Stimulated activated naive CD8-positive, alpha-beta T cell treated with anti-CD3 and anti-CD28 coated beads, Interleukin-15, Interleukin-2, amounts not matched to agents 100 ng/mL and 50 ng/mL, for 24 hours (primary cell): ENCODE measurements at regions not wholly inside any gene's neighbourhood (a gene's known extent, or its start where the extent isn't known, plus 50 kb on each side); places are given as distances from the start of the nearest gene placed in this dataset.

ENCODE experiments used
- H3K27ac Mint-ChIP-seq: one replicate; pipeline ENCODE4 v1.8.0; 2021; ENCODE audit warnings: mild to moderate bottlenecking, mixed read lengths
- H3K27me3 Mint-ChIP-seq: one replicate; pipeline ENCODE4 v1.8.0; 2021; ENCODE audit warnings: mixed read lengths
- H3K36me3 Mint-ChIP-seq: one replicate; pipeline ENCODE4 v1.8.0; 2021; ENCODE audit warnings: low read depth, mixed read lengths
- H3K4me1 Mint-ChIP-seq: one replicate; pipeline ENCODE4 v1.8.0; 2021; ENCODE audit warnings: low read depth, mixed read lengths
- H3K4me3 Mint-ChIP-seq: one replicate; pipeline ENCODE4 v1.8.0; 2021; ENCODE audit warnings: mild to moderate bottlenecking, mixed read lengths
- H3K9me3 Mint-ChIP-seq: one replicate; pipeline ENCODE4 v1.8.0; 2021; ENCODE audit warnings: mixed read lengths

DNA sequence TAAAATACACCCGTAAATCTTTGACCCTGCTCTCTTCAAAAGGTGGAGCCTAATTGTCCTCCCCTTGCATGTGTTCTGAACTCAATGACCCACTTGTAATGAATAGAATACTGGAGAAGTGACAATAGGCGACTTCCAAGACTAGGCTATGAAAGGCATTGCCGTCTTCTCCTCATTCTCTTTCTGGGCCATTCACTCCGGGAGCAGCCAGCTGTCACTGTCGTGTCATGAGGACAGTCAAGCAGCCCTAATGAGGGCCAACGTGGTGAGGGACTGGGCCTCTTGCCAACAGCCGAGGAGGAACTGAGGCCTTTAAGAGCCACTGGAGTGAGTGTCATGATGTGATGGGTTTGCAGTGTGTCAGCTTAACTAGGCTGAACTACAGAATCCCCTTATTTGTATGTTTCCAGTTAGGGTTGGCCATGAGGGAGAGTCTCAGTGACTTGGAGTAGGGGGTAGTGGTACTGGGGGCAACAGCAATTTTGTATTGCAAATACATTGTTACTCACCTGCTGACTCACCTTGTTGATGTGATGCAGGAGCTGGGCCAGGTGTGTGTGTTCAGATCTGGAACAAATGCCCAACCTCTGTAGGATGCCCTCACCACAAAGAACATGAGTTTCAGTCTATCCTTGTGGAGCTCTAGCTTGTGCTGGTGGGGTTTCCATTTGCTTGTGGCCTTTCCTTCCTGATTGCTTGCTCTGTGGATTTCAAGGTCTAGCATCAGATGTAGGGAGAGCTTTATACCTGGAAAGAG lies 188.5 kb upstream of the PROK2 start:
- Mint-ChIP-seq H3K27ac (no peak overlapping the region), H3K4me3 (no peak overlapping the region), H3K27me3 (peaks cover 20% of the 10 kb centered on the region), H3K9me3 (no peaks in the 10 kb centered on the region), H3K36me3 (no peaks in the 10 kb centered on the region), H3K4me1 (peaks cover 10% of the 10 kb centered on the region)

DNA sequence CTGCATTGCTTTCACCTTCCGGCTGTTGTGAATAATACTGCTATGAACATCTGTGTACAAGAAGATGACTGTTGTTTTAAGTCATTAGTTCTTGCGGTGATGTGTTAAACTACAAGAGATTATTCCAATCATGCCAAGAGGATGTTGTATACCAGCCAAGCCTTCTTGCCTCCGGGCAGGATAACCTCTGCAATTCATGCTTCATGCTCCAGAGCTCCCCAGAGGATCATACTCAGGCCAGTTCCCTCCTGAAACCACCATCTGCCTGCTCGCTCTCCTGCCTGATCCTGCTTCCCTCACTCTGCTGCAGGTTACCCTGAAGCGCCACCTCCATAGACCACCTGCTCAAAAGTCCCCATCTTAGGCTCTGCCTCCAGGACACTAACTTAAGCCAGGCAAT lies 187.1 kb upstream of the PROK2 start:
- Mint-ChIP-seq H3K4me3 (no peak overlapping the region), H3K27me3 (peaks cover 20% of the 10 kb centered on the region), H3K9me3 (no peaks in the 10 kb centered on the region), H3K4me1 (no peaks in the 10 kb centered on the region), H3K36me3 (no peaks in the 10 kb centered on the region), H3K27ac (no peak overlapping the region)

DNA sequence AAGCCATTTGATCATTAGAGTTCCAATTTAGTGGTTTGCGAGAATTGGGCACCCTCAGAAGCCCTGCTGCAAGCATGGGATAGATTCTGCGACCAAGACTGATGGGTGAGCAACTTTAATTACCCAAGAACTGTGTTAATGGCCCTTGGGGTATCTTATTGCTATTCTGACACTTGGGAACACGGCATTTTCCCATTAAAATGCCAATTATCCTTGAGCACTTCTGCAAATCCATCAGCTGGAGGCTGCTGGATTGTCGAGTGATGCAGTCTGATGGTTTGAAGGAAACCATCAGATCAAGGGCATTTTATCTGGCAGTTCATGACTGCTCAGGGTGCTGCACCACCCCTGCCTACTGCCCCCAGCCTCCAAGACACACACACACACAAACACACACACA lies 183.6 kb upstream of the PROK2 start:
- Mint-ChIP-seq H3K9me3 (no peaks in the 10 kb centered on the region), H3K4me1 (no peaks in the 10 kb centered on the region), H3K27ac (no peak overlapping the region), H3K36me3 (no peaks in the 10 kb centered on the region), H3K27me3 (peaks cover 38% of the 10 kb centered on the region), H3K4me3 (no peak overlapping the region)

DNA sequence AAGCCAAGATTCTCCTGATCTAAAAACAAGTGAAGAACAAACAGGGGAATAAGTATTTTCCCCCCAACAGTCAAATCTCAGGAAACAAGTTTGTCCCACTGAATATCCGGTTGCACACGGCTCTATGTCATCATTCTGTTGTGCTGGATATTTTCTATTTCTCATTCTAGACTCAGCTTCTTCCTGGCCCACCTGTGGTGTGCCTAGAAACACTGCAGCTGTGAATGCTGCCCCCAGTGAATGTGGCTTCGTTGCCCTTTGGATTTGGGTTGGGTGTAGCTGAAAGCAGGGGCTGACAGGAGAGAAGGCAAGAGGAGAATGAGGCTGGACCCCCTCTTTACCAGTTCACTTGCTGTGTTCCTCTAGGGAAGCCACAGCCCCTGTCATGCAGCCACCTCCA lies 181.2 kb upstream of the PROK2 start:
- Mint-ChIP-seq H3K27ac (no peak overlapping the region), H3K4me3 (no peak overlapping the region), H3K27me3 (peaks cover 30% of the 10 kb centered on the region), H3K4me1 (no peaks in the 10 kb centered on the region), H3K36me3 (no peaks in the 10 kb centered on the region), H3K9me3 (no peaks in the 10 kb centered on the region)

DNA sequence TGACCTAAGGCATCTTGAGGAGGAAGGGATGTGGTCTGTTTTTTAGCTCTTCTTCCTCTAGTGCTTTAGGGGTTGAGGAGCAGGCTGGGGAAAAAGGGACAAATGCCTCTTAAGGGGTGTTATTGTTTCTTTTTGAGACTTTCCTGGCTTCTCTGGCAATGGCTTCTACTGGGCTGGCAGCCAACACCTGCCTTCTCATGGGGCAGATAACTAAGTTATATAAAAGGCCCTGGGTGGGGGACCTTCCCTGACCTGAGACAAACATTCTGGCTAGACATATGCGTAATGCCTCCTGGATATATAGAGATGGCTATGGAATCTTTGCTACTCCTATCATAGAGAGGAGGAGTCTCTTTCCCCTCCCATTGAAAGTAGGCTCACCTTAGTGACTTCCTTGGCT lies 179.2 kb upstream of the PROK2 start:
- Mint-ChIP-seq H3K36me3 (no peaks in the 10 kb centered on the region), H3K4me1 (no peaks in the 10 kb centered on the region), H3K27me3 (peaks cover 36% of the 10 kb centered on the region), H3K4me3 (no peak overlapping the region), H3K27ac (no peak overlapping the region), H3K9me3 (no peaks in the 10 kb centered on the region)

DNA sequence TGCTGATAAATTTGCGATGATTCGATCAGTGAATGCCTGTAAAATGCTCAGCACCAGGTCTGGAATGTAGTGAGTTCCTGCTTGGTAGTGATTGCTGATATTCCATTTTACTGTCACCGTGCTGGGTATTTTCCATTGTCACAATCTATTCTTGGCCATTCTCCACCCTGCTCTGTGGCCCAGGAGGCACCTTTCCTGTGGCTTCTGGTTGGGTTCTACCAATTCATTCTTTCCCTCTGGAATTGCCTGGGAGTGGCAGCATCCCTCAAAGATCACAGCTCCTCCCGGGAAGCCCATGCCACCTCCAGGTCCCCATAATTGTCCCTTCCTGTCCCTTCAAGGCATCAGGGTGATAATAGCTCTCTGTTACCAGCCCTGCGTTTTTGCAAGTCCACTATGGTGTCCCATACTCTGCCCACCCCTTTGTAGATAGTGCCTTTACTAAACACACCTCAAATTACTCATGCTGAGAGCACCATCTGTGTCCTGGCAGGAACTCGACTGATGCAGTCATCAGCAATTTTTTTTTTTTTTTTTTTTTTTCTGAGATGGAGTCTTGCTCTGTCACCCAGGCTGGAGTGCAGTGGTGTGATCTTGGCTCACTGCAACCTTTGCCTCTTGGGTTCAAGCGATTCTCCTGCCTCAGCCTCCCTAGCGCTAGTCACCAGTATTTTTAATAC lies 177.8 kb upstream of the PROK2 start:
- Mint-ChIP-seq H3K36me3 (no peaks in the 10 kb centered on the region), H3K4me3 (no peak overlapping the region), H3K9me3 (no peaks in the 10 kb centered on the region), H3K27ac (no peak overlapping the region), H3K27me3 (peaks cover 36% of the 10 kb centered on the region), H3K4me1 (peaks cover 2% of the 10 kb centered on the region)

DNA sequence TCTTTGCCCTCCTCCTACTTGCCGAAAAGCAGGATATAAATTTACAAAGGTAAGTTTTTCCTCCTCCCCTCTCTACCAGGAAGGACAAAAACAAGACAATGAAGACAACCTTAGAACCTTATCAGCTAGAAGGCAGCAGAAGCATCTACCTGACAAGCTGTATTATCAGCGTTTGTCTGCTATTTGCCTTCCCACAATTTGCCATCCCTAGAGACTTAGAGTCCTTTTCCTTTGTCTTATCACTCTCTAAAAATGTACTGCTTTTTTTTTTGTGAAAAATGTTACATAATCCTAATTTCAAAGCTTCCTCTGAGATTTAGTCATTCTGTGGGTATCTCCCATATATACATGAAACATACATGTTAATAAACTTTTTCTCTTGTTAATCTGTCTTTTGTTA lies 176.9 kb upstream of the PROK2 start:
- H3K27ac Mint-ChIP-seq, result no peak overlapping the region
- H3K27me3 Mint-ChIP-seq, result peaks cover 34% of the 10 kb centered on the region
- H3K9me3 Mint-ChIP-seq, result no peaks in the 10 kb centered on the region
- H3K4me3 Mint-ChIP-seq, result no peak overlapping the region
- H3K36me3 Mint-ChIP-seq, result no peaks in the 10 kb centered on the region
- H3K4me1 Mint-ChIP-seq, result peaks cover 6% of the 10 kb centered on the region

- Mint-ChIP-seq H3K27ac (no peak overlapping the region), H3K36me3 (no peaks in the 10 kb centered on the region), H3K4me3 (no peak overlapping the region), H3K27me3 (peaks cover 28% of the 10 kb centered on the region), H3K9me3 (no peaks in the 10 kb centered on the region), H3K4me1 (peaks cover 6% of the 10 kb centered on the region)
Observed at GRCh38 chr3:71961378-71961777, 176.4 kb upstream of the PROK2 start.

DNA sequence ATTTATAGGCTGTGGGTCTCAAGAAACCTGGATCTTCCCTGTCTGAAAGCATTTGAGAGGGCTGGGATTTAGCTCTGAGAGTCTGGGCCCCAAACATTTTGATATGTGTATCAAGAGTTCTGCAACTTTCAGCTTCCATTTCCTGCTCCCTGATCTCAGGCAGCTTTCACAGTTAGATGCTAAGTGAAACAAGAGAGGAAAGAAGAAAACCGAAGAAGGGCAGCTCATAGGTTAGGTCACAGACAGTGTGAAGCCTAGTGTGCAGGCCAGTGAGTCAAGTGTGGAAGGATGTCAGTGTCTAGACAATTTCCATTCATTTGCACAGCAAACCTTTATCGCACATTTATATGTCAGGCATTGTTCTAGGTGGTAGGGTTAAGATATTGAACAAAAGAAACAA lies 173.6 kb upstream of the PROK2 start:
- no peak overlapping the region for H3K27ac Mint-ChIP-seq
- H3K36me3 Mint-ChIP-seq, result no peaks in the 10 kb centered on the region
- H3K4me3 Mint-ChIP-seq, result no peak overlapping the region
- no peaks in the 10 kb centered on the region for H3K9me3 Mint-ChIP-seq
- H3K4me1 Mint-ChIP-seq, result peaks cover 16% of the 10 kb centered on the region
- peaks cover 12% of the 10 kb centered on the region for H3K27me3 Mint-ChIP-seq

GRCh38 chr3:71956716-71957115 lies 171.8 kb upstream of the PROK2 start:
- H3K27me3 Mint-ChIP-seq, result peaks cover 7% of the 10 kb centered on the region
- no peaks in the 10 kb centered on the region for H3K9me3 Mint-ChIP-seq
- H3K4me1 Mint-ChIP-seq, result peaks cover 16% of the 10 kb centered on the region
- H3K4me3 Mint-ChIP-seq, result no peak overlapping the region
- H3K36me3 Mint-ChIP-seq, result no peaks in the 10 kb centered on the region
- H3K27ac Mint-ChIP-seq, result no peak overlapping the region

DNA sequence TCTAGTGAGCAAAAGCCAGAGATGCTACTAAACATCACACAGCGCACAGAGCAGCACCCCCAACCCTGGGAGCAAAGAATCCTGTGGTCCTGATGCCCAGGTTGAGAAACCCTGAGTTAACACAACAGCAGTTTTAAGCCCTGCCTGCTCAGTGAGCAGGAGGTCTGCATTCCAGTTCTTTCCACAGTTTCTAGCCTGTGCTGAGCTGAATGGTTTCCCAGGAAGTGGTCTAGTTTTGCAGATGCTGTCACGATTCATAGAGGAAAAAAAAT lies 171.1 kb upstream of the PROK2 start:
- Mint-ChIP-seq H3K36me3 (no peaks in the 10 kb centered on the region), H3K4me3 (no peak overlapping the region), H3K27ac (no peak overlapping the region), H3K9me3 (no peaks in the 10 kb centered on the region), H3K4me1 (peaks cover 16% of the 10 kb centered on the region), H3K27me3 (peaks cover 7% of the 10 kb centered on the region)

GRCh38 chr3:71955240-71956068 lies 170.5 kb upstream of the PROK2 start:
- no peaks in the 10 kb centered on the region for H3K36me3 Mint-ChIP-seq
- H3K4me1 Mint-ChIP-seq, result peaks cover 16% of the 10 kb centered on the region
- no peak overlapping the region for H3K27ac Mint-ChIP-seq

GRCh38 chr3:71951842-71952241 lies 166.9 kb upstream of the PROK2 start:
- no peaks in the 10 kb centered on the region for H3K9me3 Mint-ChIP-seq
- H3K36me3 Mint-ChIP-seq, result no peaks in the 10 kb centered on the region
- no peak overlapping the region for H3K4me3 Mint-ChIP-seq
- H3K27ac Mint-ChIP-seq, result no peak overlapping the region
- H3K4me1 Mint-ChIP-seq, result peaks cover 10% of the 10 kb centered on the region
- H3K27me3 Mint-ChIP-seq, result no peaks in the 10 kb centered on the region

More at GRCh38 chr3:71955240-71956068, 170.5 kb upstream of the PROK2 start:
- H3K27me3 Mint-ChIP-seq, result peaks cover 2% of the 10 kb centered on the region
- H3K9me3 Mint-ChIP-seq, result no peaks in the 10 kb centered on the region
- no peak overlapping the region for H3K4me3 Mint-ChIP-seq

DNA sequence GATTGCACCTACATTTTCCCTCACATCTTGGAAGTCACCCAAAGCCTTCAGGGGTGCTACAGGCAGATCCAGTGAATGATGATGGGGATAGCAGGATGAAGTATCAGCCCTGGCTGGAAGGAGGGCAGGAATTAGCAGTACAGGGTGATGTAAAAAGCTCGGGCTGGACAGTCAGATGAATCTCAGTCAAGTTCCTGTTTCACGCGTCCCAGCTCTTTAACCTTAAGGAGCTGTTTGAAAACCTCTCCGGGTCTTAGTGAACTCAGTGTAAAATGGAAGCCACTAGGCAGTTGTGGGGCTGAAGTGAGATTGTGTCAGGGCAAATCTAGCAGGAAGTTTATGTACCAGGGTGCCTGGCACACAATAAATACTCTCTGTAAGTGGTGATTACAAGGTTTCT lies 166.4 kb upstream of the PROK2 start:
- Mint-ChIP-seq H3K27ac (no peak overlapping the region), H3K27me3 (no peaks in the 10 kb centered on the region), H3K9me3 (no peaks in the 10 kb centered on the region), H3K36me3 (no peaks in the 10 kb centered on the region), H3K4me3 (no peak overlapping the region), H3K4me1 (peaks cover 10% of the 10 kb centered on the region)

GRCh38 chr3:71949442-71949841 lies 164.5 kb upstream of the PROK2 start:
- no peak overlapping the region for H3K4me3 Mint-ChIP-seq
- no peaks in the 10 kb centered on the region for H3K36me3 Mint-ChIP-seq
- H3K9me3 Mint-ChIP-seq, result no peaks in the 10 kb centered on the region
- no peaks in the 10 kb centered on the region for H3K4me1 Mint-ChIP-seq
- peaks cover 10% of the 10 kb centered on the region for H3K27me3 Mint-ChIP-seq
- H3K27ac Mint-ChIP-seq, result no peak overlapping the region
